ENCODE measurements at regions not wholly inside any gene's neighbourhood (a gene's known extent, or its start where the extent isn't known, plus 50 kb on each side); places are given as distances from the start of the nearest gene placed in this dataset.

DNA sequence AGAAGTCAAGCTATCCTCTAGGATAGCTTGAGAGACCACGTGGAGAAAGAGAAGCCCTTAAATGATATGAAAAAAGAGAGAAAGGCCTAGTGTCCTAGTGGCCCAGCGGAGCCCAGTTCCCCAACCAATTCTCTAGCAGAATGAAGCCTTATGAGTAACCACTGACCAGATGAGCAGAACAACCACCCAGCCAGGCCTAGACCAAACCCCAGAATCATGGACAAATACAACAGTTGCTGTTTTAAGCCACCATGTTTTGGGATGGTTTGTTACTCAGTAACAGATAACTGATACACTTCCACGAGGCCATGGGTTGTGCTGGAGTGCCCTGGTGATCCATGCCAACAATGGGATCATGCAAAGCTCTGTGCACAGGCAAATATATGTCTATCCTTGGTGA, 377.1 kb downstream of the SOX9 start:
- DNase-seq (ENCODE audit: low read depth in 2 of 2): no peak

- no peak for DNase-seq (ENCODE audit: low read depth in 2 of 2)
These were observed 377.8 kb downstream of the SOX9 start for GRCh38 chr17:72498364-72499210.

DNA sequence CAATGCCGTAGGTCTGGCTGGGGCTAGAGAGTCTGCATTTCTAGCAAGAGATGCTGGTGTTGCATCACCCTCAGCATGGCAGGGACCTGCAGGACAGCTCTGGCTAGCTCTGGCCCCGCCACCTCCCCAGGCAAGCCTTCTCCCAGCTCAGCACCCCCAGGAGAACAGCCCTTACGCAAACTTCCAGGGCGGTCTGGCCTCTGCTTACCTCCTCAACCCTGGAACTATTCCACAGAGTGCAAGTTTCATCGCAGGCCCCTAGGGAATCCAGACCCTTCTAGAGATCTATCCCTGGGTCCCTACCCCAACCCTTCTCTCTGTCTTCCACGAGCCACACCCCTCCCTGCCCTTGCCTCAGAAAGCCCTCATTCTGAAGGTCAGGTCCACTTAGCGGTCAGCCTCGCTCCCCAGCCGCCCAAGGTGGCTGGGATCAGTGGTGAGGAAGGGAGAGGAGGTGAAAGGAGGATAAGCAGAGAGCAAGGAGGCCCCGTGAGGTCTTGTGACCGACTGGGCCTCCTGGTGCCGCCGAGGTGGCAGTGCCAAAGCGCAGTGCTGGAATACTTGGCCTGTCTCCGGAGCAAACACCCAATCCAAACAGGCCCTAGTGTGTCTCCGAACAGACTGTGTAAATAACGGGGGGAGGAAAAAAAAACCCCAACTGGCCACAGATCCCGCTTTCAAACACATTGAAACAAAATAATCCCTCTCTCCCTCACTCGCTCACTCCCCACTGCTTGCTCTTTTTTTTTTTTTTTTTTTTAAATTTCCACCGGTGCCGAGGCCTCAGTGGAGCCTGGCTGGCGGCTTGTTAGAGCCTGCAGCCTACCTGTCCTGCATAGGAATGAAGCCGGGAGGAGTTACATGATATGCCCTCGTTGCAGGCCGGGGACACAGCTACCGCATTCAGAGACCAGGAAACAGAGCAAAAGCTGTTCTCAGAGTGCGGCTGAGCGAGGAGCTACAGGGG, 380.9 kb downstream of the SOX9 start:
- DNase-seq (ENCODE audit: low read depth in 2 of 2): no peak

GRCh38 chr17:72502371-72503341, 381.8 kb downstream of the SOX9 start:
- no peak for DNase-seq (ENCODE audit: low read depth in 2 of 2)

GRCh38 chr17:72503556-72503955, 382.7 kb downstream of the SOX9 start:
- no peak for DNase-seq (ENCODE audit: low read depth in 2 of 2)

- DNase-seq (ENCODE audit: low read depth in 2 of 2): no peak
These were observed 384.0 kb downstream of the SOX9 start for GRCh38 chr17:72504783-72505182.

- DNase-seq (ENCODE audit: low read depth in 2 of 2): no peak
These were observed 386.0 kb downstream of the SOX9 start for GRCh38 chr17:72506773-72507172.

DNA sequence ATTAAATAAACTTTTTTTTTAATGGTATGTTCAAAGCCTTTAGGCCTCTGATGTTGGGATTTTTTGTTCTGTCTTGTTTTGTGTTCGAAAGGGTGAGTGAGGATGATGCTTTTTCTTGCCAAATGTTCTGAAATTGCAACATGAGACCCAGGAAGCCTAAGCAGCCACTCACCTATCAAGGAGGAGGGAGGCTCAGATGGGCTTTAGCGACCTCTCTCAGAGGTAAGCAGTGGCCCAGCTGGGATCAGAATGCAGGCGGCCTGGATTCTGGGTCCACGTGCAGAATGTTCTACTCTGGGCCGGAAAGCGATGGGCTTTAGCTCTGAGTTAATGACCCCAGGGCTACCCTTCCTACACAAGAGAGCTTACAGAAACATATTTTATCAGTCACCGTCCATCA, 386.6 kb downstream of the SOX9 start:
- DNase-seq (ENCODE audit: low read depth in 2 of 2): no peak

DNA sequence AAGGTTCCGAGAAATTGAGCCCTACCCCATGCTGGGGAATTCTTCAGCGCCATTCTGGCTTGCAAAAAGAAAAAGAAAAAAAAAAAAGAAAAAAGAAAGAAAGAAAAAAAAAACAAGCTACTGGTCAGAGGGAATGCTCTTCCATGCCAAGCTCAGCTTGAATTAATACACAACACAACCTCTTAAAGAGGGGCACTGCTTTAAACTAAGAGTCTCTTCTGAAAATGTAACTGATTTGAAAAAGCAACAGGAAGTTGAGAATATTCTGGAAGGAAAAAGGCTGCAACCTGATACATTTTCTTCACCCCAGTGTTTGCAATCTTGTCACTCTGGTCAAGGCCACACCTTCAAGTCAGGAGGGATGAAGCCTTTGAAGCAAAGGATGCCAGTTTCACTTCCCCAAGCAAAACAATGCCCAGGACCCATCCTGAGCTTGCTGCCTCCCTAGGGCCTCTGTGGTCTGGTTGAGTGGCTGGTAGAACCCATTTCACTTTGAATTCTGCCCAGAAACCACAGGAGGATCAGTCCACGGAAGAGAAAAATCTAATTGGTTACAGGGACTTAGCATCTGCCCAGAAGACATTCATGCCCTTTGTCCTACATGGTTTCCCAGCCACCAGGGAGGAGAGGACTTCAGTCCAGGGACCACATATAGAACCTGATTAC, 389.7 kb downstream of the SOX9 start:
- DNase-seq (ENCODE audit: low read depth in 2 of 2): no peak

DNA sequence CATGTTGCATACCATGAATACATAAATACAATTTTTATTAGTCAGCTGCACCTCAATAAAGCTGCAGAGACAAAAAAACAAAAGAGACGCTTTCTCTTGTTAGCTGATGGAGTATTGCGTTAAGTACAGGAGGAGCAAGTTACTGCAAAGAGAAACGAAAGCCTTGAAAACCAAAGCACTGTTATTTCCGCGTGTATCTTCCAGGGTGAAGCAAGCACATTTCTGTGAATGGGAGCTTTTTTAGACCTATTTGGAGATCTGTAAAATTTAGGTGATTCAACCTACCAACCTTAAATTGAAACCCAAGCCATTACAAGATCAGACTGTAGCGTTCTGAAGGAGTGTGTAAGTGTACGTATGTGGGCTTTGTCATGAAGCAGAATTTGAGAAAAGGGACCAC, 390.4 kb downstream of the SOX9 start:
- no peak for DNase-seq (ENCODE audit: low read depth in 2 of 2)

DNA sequence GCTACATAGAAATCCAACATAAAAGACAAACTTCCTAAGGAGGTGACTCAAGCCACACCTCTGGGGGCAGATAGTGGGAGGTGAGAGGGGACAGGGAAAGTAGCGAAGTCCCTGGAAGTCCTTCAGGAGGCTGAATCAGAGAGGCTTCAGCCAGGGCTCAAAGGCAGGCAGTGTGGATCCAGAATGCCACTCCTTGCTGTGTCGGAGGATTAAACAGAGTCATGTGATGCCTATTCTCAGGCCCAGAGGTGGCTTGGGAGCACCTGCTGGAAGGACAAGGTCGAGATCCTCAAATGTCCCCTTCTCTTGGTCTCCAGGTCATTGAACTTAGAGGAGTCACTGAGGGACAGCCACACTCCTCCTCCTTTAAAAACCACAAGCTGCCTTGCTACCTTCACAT, 391.1 kb downstream of the SOX9 start:
- no peak for DNase-seq (ENCODE audit: low read depth in 2 of 2)

DNA sequence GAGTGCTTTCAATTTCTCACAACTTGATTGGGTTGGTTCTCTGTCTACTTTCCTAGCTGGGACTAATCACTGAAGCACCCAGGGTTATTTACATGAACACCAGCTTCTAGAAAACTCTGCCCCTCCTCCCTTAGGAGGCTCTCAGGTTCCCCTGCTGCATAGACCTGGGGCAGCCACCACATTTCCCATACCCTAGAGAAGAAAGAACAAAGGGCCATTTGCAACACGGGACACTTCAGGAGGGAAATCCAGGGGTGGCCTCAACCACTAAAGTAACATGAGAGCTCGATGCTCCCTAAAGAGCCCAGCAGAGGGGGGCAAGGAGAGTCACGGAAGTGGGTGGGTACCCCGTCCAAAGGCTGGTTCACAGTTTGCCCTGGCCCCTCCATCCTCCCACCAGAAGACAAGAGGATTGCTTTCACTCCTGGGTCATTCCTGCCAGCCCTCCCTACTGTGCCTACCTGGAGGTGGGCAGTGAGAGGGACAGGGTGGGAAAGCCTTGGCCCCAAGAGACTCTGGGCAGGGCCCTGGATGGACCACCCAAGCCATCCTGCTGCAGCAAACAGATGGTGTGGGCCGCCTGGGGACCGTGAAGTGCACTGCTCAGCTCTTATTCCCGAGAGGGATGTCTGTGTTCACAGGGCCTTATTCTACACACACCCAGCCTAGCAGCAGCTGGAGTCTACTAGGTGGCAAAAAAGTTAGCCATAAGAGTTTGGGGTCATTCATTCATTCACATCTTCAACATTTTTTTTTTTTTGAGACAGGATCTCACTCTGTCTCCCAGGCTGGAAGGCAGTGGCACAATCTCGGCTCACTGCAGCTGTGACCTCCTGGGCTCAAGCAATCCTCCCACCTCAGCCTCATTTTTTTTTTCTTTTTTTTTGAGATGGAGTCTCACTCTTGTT, 392.1 kb downstream of the SOX9 start:
- no peak for DNase-seq (ENCODE audit: low read depth in 2 of 2)

DNA sequence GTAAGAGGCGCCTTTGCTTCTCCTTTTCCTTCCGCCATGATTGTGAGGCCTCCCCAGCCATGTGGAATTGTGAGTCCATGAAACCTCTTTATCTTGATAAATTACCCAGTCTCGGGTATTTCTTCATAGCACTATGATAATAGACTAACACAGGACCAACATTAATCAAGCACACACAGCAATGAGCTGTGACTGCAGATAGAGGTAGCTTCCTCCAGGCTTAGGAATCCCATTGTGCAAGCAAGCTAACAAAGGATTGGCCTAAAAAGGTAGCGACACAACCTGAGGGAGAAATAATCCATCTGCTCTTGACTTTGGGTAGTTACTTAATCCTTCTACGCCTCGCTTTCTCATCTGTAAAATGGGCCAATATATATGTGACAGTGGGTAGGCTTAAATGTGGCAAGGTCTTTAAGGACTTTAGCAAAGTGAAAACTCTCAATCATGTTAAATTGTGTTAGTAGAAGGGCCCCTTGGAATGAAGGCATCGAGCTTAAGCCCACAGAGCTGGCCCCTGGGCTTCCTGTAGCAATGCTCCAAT, 393.6 kb downstream of the SOX9 start:
- no peak for DNase-seq (ENCODE audit: low read depth in 2 of 2)

GRCh38 chr17:72514891-72515290, 394.1 kb downstream of the SOX9 start:
- no peak for DNase-seq (ENCODE audit: low read depth in 2 of 2)

GRCh38 chr17:72515291-72516065, 394.7 kb downstream of the SOX9 start:
- DNase-seq (ENCODE audit: low read depth in 2 of 2): no peak

DNA sequence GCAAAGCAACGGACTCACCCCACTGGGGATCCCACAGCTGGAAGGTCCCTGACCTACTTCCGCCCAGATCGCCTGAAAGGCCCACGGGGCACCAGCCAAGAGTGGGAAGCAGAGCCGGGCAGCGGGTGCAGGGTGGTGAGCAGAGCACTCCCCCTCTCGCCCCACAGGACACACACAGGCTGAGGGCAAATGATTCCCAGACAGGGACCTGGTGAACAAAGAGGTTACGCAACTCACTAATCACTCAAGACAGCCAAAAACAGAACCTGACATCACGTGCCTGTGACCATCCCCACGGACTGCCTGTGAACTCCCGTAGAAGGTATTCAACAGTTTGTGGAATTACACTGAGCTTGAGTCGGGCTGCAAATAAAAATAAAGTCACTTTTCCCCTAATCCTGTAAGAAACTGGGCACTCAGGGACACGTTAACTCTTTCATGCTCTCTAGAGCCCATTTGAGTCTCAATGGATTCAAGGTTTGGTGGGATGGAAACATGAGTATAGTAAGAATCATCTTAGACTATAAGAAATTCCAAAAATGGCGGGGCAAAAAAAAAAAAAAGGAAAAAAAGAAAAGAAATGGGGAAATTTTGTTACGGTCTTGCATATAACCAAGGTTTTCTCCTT, 396.1 kb downstream of the SOX9 start:
- DNase-seq (ENCODE audit: low read depth in 2 of 2): no peak

- DNase-seq (ENCODE audit: low read depth in 2 of 2): no peak
These were observed 396.8 kb downstream of the SOX9 start for GRCh38 chr17:72517413-72518158.
